ENCODE measurements at regions not wholly inside any gene's neighbourhood (a gene's known extent, or its start where the extent isn't known, plus 50 kb on each side); places are given as distances from the start of the nearest gene placed in this dataset.

DNA sequence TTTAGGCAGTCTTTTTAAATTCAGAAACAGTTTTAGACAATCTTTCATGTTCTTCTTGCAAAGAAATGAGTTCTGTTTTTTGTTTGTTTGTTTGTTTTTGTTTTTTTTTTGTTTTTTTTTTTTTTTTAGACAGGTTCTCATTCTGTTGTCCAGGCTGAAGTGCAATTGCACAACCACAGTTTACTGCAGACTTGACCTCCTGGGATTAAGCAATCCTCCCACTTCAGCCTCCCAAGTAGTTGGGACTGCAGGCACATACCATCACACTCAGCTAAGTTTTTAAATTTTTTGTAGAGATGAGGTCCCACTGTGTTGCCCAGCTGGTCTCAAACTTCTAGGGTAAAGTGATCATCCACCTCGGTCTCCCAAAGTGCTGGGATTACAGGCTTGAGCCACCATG, 96.2 kb downstream of the OTOR start:
- Mint-ChIP-seq H3K4me3 (ENCODE audit: unreplicated experiment) (no peak overlapping the region), H3K36me3 (ENCODE audit: insufficient read depth, unreplicated experiment) (no peaks in the 10 kb centered on the region), H3K4me1 (ENCODE audit: low read depth, unreplicated experiment) (no peaks in the 10 kb centered on the region), H3K27me3 (ENCODE audit: insufficient read depth, unreplicated experiment) (peaks cover 5% of the 10 kb centered on the region), H3K27ac (ENCODE audit: unreplicated experiment) (no peak overlapping the region), H3K9me3 (ENCODE audit: unreplicated experiment) (no peaks in the 10 kb centered on the region)
- H3K27me3 ChIP-seq (replicated peaks; ENCODE audit: control insufficient read depth, insufficient read depth, low read length): no peaks in the 10 kb centered on the region
- no TSS peak for BruUV-seq (replicated peaks)
- intact Hi-C loops (cut with micrococcal nuclease; ENCODE audit: unreplicated experiment): no loop called here
- H3K36me3 ChIP-seq (ENCODE audit: control insufficient read depth, insufficient read depth, low read length): no peaks in the 10 kb centered on the region
- H3K4me1 ChIP-seq: no peaks in the 10 kb centered on the region
- CTCF ChIA-PET: no interaction called here
- no peak for DNase-seq
- H3K9me3 ChIP-seq: no peaks in the 10 kb centered on the region
- no peak overlapping the region for H3K4me3 ChIP-seq (ENCODE audit: low read depth, low read length)
- TF ChIP-seq CTCF (IDR thresholded peaks at IDR 0.05; ENCODE audit: insufficient read depth in 1 of 2, low read depth in 1 of 2, low read length in 1 of 2, severe bottlenecking in 1 of 2, unreplicated experiment in 1 of 2): no peak
- POLR2A ChIA-PET: no interaction called here

GRCh38 chr20:16846006-16846405, 97.8 kb downstream of the OTOR start:
- POLR2A ChIA-PET: no interaction called here
- intact Hi-C loops (cut with micrococcal nuclease; ENCODE audit: unreplicated experiment): no loop called here
- no peaks in the 10 kb centered on the region for H3K36me3 ChIP-seq (ENCODE audit: control insufficient read depth, insufficient read depth, low read length)
- no peaks in the 10 kb centered on the region for H3K36me3 Mint-ChIP-seq (ENCODE audit: insufficient read depth, unreplicated experiment)
- H3K4me1 ChIP-seq: no peaks in the 10 kb centered on the region
- no peak overlapping the region for H3K4me3 ChIP-seq (ENCODE audit: low read depth, low read length)
- CTCF ChIA-PET: no interaction called here
- no peaks in the 10 kb centered on the region for H3K9me3 ChIP-seq
- no peak overlapping the region for H3K4me3 Mint-ChIP-seq (ENCODE audit: unreplicated experiment)
- H3K27me3 ChIP-seq (replicated peaks; ENCODE audit: control insufficient read depth, insufficient read depth, low read length): no peaks in the 10 kb centered on the region
- BruUV-seq (replicated peaks): no TSS peak
- peaks cover 6% of the 10 kb centered on the region for H3K27me3 Mint-ChIP-seq (ENCODE audit: insufficient read depth, unreplicated experiment)
- no peak for DNase-seq
- no peaks in the 10 kb centered on the region for H3K9me3 Mint-ChIP-seq (ENCODE audit: unreplicated experiment)
- H3K27ac Mint-ChIP-seq (ENCODE audit: unreplicated experiment): no peak overlapping the region
- no peak for TF ChIP-seq CTCF (IDR thresholded peaks at IDR 0.05; ENCODE audit: insufficient read depth in 1 of 2, low read depth in 1 of 2, low read length in 1 of 2, severe bottlenecking in 1 of 2, unreplicated experiment in 1 of 2)
- H3K4me1 Mint-ChIP-seq (ENCODE audit: low read depth, unreplicated experiment): no peaks in the 10 kb centered on the region

DNA sequence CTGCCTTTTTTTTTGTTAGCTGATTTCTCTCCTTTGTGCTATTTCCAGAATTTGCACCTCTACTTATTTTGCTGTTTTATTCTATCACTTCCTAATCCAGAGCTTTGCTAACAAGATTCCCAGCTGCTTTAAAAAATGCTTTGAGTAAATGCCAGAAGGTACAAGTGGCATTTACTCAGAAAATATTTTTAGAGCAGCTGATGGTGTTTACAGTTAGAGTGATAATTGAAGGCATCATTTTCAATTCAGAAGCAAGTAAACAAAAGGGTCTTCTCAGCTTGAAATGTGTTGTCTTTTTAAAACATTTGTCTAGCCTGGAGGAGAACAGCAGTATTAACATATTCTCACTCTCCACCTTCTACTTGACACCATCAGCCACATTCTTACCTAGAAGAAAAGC, 99.9 kb downstream of the OTOR start:
- Mint-ChIP-seq H3K9me3 (ENCODE audit: unreplicated experiment) (no peaks in the 10 kb centered on the region), H3K27ac (ENCODE audit: unreplicated experiment) (no peak overlapping the region), H3K27me3 (ENCODE audit: insufficient read depth, unreplicated experiment) (peaks cover 8% of the 10 kb centered on the region), H3K4me1 (ENCODE audit: low read depth, unreplicated experiment) (no peaks in the 10 kb centered on the region), H3K4me3 (ENCODE audit: unreplicated experiment) (no peak overlapping the region), H3K36me3 (ENCODE audit: insufficient read depth, unreplicated experiment) (no peaks in the 10 kb centered on the region)
- H3K27me3 ChIP-seq (replicated peaks; ENCODE audit: control insufficient read depth, insufficient read depth, low read length): no peaks in the 10 kb centered on the region
- no peak for TF ChIP-seq CTCF (IDR thresholded peaks at IDR 0.05; ENCODE audit: insufficient read depth in 1 of 2, low read depth in 1 of 2, low read length in 1 of 2, severe bottlenecking in 1 of 2, unreplicated experiment in 1 of 2)
- BruUV-seq (replicated peaks): no TSS peak
- no peaks in the 10 kb centered on the region for H3K4me1 ChIP-seq
- POLR2A ChIA-PET: no interaction called here
- no peak for DNase-seq
- no peaks in the 10 kb centered on the region for H3K9me3 ChIP-seq
- intact Hi-C loops (cut with micrococcal nuclease; ENCODE audit: unreplicated experiment): no loop called here
- no peaks in the 10 kb centered on the region for H3K36me3 ChIP-seq (ENCODE audit: control insufficient read depth, insufficient read depth, low read length)
- H3K4me3 ChIP-seq (ENCODE audit: low read depth, low read length): no peak overlapping the region
- CTCF ChIA-PET: no interaction called here

Measured in Caco-2 (cell line).